ENCODE measurements at regions not wholly inside any gene's neighbourhood (a gene's known extent, or its start where the extent isn't known, plus 50 kb on each side); places are given as distances from the start of the nearest gene placed in this dataset.

DNA sequence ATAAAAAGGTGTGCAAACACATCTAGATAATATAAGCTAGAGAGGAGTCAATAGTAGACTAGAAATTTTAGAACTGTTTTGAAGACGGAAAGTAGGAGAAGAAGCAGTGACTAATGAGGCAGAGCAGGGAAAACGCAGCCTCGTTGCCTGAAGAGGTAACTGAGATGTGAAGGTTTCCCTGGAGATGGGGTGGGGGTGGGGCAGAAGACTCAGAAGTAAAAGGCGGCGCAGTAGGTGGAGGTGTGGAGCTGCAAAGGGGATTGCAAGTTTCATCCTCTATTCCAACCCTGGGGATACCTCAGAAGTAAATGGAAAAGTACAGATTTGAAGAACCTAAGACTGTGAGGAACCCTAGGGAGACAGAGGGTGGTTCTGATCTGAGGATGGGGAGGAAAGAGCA is 109.5 kb downstream of the TMPRSS5 start:
- no peak overlapping the region for H3K27ac ChIP-seq (ENCODE audit: low read depth, low read length)
- Mint-ChIP-seq H3K36me3 (peaks cover 0 to 5% (median 0%) of the 10 kb centered on the region in 3 donors), H3K4me1 (no peaks in the 10 kb centered on the region), H3K27me3 (peaks cover 21 to 59% of the 10 kb centered on the region in 2 donors), H3K4me3 (no peak overlapping the region), H3K27ac (no peak overlapping the region), H3K9me3 (peaks cover 2 to 10% (median 4%) of the 10 kb centered on the region in 5 donors)
- H3K36me3 ChIP-seq (ENCODE audit: insufficient read depth, low read length), result no peaks in the 10 kb centered on the region
- POLR2A ChIA-PET, result no interaction called here
- DNase-seq, result no peak
- CTCF ChIA-PET, result no interaction called here
- no peaks in the 10 kb centered on the region for H3K9me3 ChIP-seq (ENCODE audit: low read length)
- H3K4me3 ChIP-seq (ENCODE audit: low read length), result no peak overlapping the region
- H3K27me3 ChIP-seq (ENCODE audit: insufficient read depth, low read length, poor library complexity, severe bottlenecking), result no peaks in the 10 kb centered on the region
- no peaks in the 10 kb centered on the region for H3K4me1 ChIP-seq (ENCODE audit: insufficient read depth, low read length)

DNA sequence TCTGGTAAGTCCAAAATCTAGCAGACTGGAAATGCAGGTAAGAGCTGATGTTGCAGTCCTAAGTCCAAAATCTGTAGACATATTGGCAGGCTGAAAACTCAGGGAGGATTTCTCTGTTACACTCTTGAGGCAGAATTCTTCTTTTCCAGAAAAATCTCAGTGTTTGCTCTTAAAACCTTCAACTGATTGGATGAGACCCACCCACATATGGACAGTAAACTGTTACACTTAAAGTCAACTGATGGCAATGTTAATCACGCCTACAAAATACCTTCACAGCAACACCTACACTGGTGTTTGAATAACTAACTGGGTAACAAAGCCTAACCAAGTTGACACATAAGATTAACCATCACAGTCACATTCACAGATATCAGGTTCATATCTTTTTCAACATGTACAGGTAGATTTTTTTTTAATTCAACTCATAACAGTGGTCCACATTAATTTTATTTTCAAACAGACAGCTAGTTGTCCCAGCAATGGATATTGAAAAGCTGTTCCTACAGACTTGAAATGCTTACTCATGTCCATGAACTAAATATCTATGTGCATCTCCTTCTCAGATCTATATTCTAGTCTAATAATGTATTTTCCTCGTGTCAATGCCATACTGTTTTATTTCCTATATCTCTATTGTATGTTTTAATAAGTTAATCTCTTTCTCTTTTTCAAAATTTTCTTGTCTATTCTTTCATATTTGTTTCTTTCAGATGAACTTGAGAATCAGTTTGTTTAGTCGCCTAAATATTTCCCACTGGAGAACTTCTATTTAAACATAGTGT is 110.1 kb downstream of the TMPRSS5 start:
- CTCF ChIA-PET, result no interaction called here
- no peaks in the 10 kb centered on the region for H3K9me3 ChIP-seq (ENCODE audit: low read length)
- H3K36me3 ChIP-seq (ENCODE audit: insufficient read depth, low read length), result no peaks in the 10 kb centered on the region
- Mint-ChIP-seq H3K9me3 (peaks cover 2 to 10% (median 4%) of the 10 kb centered on the region in 5 donors), H3K4me3 (no peak overlapping the region), H3K27me3 (peaks cover 21 to 59% of the 10 kb centered on the region in 2 donors), H3K27ac (no peak overlapping the region), H3K4me1 (no peaks in the 10 kb centered on the region), H3K36me3 (peaks cover 0 to 5% (median 0%) of the 10 kb centered on the region in 3 donors)
- H3K4me3 ChIP-seq (ENCODE audit: low read length), result no peak overlapping the region
- POLR2A ChIA-PET, result no interaction called here
- H3K27ac ChIP-seq (ENCODE audit: low read depth, low read length), result no peak overlapping the region
- no peak for DNase-seq
- H3K27me3 ChIP-seq (ENCODE audit: insufficient read depth, low read length, poor library complexity, severe bottlenecking), result no peaks in the 10 kb centered on the region
- H3K4me1 ChIP-seq (ENCODE audit: insufficient read depth, low read length), result no peaks in the 10 kb centered on the region

DNA sequence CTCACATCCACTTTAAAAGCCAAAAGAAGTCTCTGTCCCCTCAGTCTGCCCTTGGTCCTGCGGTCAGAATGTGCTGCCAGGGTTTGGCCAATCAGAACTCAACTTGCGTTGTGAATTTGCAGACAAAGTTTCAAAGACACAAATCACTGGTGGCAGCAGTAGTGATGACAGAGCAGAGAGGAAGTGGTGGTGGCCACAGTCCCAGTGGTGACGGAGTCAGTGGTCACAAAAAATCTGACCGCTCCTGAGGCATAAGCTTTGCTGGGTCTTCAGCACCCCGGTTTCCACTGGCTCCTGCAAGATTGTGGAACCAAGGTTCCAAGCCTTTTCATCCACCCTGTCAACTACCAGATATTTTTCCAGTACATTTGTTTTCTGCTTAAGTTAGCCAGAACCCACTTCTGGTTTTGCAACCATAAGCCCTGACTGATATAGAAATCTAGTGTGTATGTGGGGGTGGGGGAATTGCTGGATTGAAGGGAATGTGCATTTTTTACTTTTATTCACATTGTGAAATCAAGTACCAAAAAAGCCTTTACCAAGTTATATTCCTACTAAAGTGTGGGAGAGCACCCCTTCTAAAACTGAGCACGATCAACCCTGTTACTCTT is 112.3 kb downstream of the TMPRSS5 start:
- Histone ChIP-seq H3K27ac (ENCODE audit: low read depth, low read length) (no peak overlapping the region), H3K4me3 (ENCODE audit: low read length) (no peak overlapping the region), H3K9me3 (ENCODE audit: low read length) (no peaks in the 10 kb centered on the region), H3K4me1 (ENCODE audit: insufficient read depth, low read length) (no peaks in the 10 kb centered on the region), H3K36me3 (ENCODE audit: insufficient read depth, low read length) (no peaks in the 10 kb centered on the region), H3K27me3 (ENCODE audit: insufficient read depth, low read length, poor library complexity, severe bottlenecking) (no peaks in the 10 kb centered on the region)
- Mint-ChIP-seq H3K4me1 (no peaks in the 10 kb centered on the region), H3K27me3 (peaks cover 24 to 67% of the 10 kb centered on the region in 2 donors), H3K27ac (no peak overlapping the region), H3K9me3 (peaks cover 2 to 10% (median 4%) of the 10 kb centered on the region in 5 donors), H3K36me3 (peaks cover 0 to 5% (median 2%) of the 10 kb centered on the region in 3 donors), H3K4me3 (no peak overlapping the region)
- no peak for DNase-seq
- POLR2A ChIA-PET, result no interaction called here
- CTCF ChIA-PET, result no interaction called here

DNA sequence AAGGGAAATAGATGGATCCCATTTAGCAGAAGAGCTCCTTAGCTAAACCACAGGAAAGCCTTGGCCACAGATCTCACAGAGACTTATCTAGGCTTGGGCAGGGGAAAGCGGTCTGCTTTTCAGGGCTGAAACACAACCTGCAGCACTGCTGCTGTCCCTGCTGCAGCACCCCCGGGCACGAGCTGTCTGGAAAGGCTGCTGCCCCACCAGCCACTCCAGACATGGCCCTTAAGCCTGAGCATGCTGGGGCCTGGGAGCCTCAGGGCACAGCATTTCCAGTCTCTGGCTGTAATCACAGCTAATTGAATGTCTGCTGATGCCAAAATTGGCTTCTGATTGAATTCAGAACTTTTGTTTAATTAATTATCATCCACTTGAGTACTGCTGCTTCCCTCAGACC is 115.0 kb downstream of the TMPRSS5 start:
- Mint-ChIP-seq H3K9me3 (peaks cover 0 to 3% (median 0%) of the 10 kb centered on the region in 5 donors), H3K27me3 (peaks cover 17 to 44% of the 10 kb centered on the region in 2 donors), H3K4me3 (no peak overlapping the region), H3K36me3 (peaks cover 0 to 2% (median 0%) of the 10 kb centered on the region in 3 donors), H3K4me1 (no peaks in the 10 kb centered on the region), H3K27ac (no peak overlapping the region)
- no peak overlapping the region for H3K27ac ChIP-seq (ENCODE audit: low read depth, low read length)
- DNase-seq, result no peak
- no peaks in the 10 kb centered on the region for H3K4me1 ChIP-seq (ENCODE audit: insufficient read depth, low read length)
- no peaks in the 10 kb centered on the region for H3K9me3 ChIP-seq (ENCODE audit: low read length)
- H3K36me3 ChIP-seq (ENCODE audit: insufficient read depth, low read length), result no peaks in the 10 kb centered on the region
- POLR2A ChIA-PET, result no interaction called here
- H3K4me3 ChIP-seq (ENCODE audit: low read length), result no peak overlapping the region
- CTCF ChIA-PET, result no interaction called here
- no peaks in the 10 kb centered on the region for H3K27me3 ChIP-seq (ENCODE audit: insufficient read depth, low read length, poor library complexity, severe bottlenecking)

DNA sequence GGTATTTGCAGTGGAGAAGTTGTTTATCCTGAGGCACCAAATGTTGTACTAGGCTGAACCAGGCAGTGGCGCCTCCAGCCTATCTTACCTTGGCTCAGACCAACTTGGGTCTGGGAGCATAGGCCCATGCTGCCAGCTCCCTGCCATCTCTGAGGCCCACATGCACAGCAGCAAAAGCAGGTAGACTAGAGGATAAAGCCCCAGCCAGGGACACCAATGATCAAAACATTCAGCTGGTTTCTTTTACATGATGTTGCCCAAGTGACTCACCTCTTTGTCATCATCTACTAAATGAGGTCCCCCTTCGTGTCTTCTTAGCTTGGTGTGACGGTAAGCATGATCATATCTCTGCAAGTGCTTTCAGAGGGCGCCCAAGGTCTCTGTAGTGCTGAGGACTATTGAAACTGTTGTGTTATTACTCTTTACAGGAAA is 112.1 kb upstream of the DRD2 start:
- H3K4me1 Mint-ChIP-seq, result no peaks in the 10 kb centered on the region

DNA sequence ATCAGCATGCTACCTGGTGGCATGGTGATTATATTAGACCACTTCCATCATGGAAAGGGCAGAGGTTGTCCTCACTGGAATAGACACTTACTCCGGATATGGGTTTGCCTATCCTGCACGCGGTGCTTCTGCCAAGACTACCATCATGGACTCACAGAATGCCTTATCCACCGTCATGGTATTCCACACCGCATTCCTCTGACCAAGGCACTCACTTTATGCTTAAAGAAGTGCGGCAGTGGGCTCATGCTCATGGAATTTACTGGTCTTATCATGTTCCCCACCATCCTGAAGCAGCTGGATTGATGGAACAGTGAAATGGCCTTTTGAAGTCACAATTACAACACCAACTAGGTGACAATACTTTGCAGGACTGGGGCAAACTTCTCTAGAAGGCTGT is 109.2 kb upstream of the DRD2 start:
- DNase-seq, result no peak
- no peaks in the 10 kb centered on the region for H3K9me3 ChIP-seq (ENCODE audit: low read length)
- H3K36me3 ChIP-seq (ENCODE audit: insufficient read depth, low read length), result no peaks in the 10 kb centered on the region
- no peak overlapping the region for H3K27ac Mint-ChIP-seq
- ChIA-PET CTCF (no interaction called here), POLR2A (no interaction called here)
- H3K4me3 Mint-ChIP-seq, result no peak overlapping the region
- peaks cover 2 to 6% of the 10 kb centered on the region in 2 donors for H3K27me3 Mint-ChIP-seq
- no peak overlapping the region for H3K27ac ChIP-seq (ENCODE audit: low read depth, low read length)
- H3K36me3 Mint-ChIP-seq, result no peaks in the 10 kb centered on the region
- no peaks in the 10 kb centered on the region for H3K27me3 ChIP-seq (ENCODE audit: insufficient read depth, low read length, poor library complexity, severe bottlenecking)
- H3K4me1 ChIP-seq (ENCODE audit: insufficient read depth, low read length), result no peaks in the 10 kb centered on the region
- H3K4me3 ChIP-seq (ENCODE audit: low read length), result no peak overlapping the region
- no peaks in the 10 kb centered on the region for H3K4me1 Mint-ChIP-seq
- H3K9me3 Mint-ChIP-seq, result no peaks in the 10 kb centered on the region

More for the DNA sequence above, 112.1 kb upstream of the DRD2 start:
- Histone ChIP-seq H3K27me3 (ENCODE audit: insufficient read depth, low read length, poor library complexity, severe bottlenecking) (no peaks in the 10 kb centered on the region), H3K4me3 (ENCODE audit: low read length) (no peak overlapping the region), H3K4me1 (ENCODE audit: insufficient read depth, low read length) (no peaks in the 10 kb centered on the region), H3K36me3 (ENCODE audit: insufficient read depth, low read length) (no peaks in the 10 kb centered on the region), H3K27ac (ENCODE audit: low read depth, low read length) (no peak overlapping the region), H3K9me3 (ENCODE audit: low read length) (no peaks in the 10 kb centered on the region)
- no peak for DNase-seq
- POLR2A ChIA-PET, result no interaction called here
- Mint-ChIP-seq H3K9me3 (no peaks in the 10 kb centered on the region), H3K4me3 (no peak overlapping the region), H3K27me3 (peaks cover 7 to 21% of the 10 kb centered on the region in 2 donors), H3K27ac (no peak overlapping the region), H3K36me3 (peaks cover 0 to 2% (median 0%) of the 10 kb centered on the region in 3 donors)
- CTCF ChIA-PET, result no interaction called here

DNA sequence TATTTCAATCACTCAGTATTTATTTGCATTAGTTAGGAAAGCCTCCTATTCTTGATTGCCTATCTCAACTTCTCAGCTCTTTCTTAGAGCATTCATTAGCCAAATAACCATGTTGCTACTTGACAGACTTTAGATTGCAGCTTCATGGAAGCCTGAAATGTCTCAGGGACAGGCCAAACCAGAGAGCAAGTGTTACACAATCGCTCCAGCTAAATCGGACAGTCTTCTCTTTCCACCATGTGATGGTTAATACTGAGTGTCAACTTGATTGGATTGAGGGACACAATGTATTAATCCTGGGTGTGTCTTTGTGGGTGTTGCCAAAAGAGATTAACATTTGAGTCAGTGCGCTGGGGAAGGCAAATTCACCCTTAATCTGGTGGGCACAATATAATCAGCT is 106.5 kb upstream of the DRD2 start:
- H3K4me3 Mint-ChIP-seq, result no peak overlapping the region

DNA sequence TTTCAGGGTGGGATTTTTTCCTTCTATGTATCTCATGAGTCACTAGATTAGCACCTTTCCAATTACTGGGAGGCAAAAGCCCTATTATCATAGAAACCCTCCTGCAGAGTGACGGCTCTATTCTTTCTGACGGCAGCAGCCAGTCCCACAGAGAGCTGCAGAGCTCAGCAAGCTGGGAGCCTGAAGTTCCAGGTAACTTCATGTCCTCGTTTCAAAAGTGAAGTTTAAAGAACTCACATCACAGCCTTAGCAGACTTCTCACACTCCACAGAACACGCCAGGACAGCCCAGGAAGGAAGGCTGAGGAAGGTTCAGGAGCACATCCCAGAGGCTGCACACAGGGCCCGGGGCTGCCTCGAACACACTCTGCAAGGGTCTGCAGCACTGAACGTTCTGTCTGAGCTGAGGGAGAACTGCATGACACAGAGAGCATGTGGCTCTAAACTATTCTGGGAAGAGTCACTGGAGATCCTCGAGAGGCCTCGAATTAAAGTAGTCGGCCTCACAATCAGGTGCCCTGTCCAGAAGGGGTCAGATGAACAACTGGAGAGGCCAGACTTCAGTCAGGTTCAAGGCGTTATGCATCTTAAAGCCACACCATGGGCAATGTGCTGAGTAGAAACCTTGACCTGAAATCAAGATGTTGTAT is 104.2 kb upstream of the DRD2 start:
- no peak overlapping the region for H3K4me3 ChIP-seq (ENCODE audit: low read length)
- CTCF ChIA-PET, result no interaction called here
- no peaks in the 10 kb centered on the region for H3K9me3 ChIP-seq (ENCODE audit: low read length)
- H3K27ac ChIP-seq (ENCODE audit: low read depth, low read length), result no peak overlapping the region
- H3K36me3 ChIP-seq (ENCODE audit: insufficient read depth, low read length), result no peaks in the 10 kb centered on the region
- H3K27me3 Mint-ChIP-seq, result peaks cover 3 to 13% of the 10 kb centered on the region in 2 donors
- no peak for DNase-seq
- no peaks in the 10 kb centered on the region for H3K36me3 Mint-ChIP-seq
- no peaks in the 10 kb centered on the region for H3K4me1 ChIP-seq (ENCODE audit: insufficient read depth, low read length)
- H3K4me3 Mint-ChIP-seq, result no peak overlapping the region
- H3K9me3 Mint-ChIP-seq, result peaks cover 0 to 1% (median 0%) of the 10 kb centered on the region in 5 donors
- H3K27me3 ChIP-seq (ENCODE audit: insufficient read depth, low read length, poor library complexity, severe bottlenecking), result no peaks in the 10 kb centered on the region
- H3K27ac Mint-ChIP-seq, result no peak overlapping the region
- peaks cover 0 to 7% (median 0%) of the 10 kb centered on the region in 3 donors for H3K4me1 Mint-ChIP-seq
- POLR2A ChIA-PET, result no interaction called here

More for the DNA sequence above, 106.5 kb upstream of the DRD2 start:
- no peak overlapping the region for H3K4me3 ChIP-seq (ENCODE audit: low read length)
- H3K27ac ChIP-seq (ENCODE audit: low read depth, low read length), result no peak overlapping the region
- Mint-ChIP-seq H3K27ac (no peak overlapping the region), H3K36me3 (no peaks in the 10 kb centered on the region), H3K9me3 (peaks cover 0 to 1% (median 0%) of the 10 kb centered on the region in 5 donors), H3K27me3 (peaks cover 1 to 13% of the 10 kb centered on the region in 2 donors), H3K4me1 (peaks cover 0 to 7% (median 0%) of the 10 kb centered on the region in 3 donors)
- ChIA-PET CTCF (no interaction called here), POLR2A (no interaction called here)
- H3K4me1 ChIP-seq (ENCODE audit: insufficient read depth, low read length), result no peaks in the 10 kb centered on the region
- H3K36me3 ChIP-seq (ENCODE audit: insufficient read depth, low read length), result no peaks in the 10 kb centered on the region
- no peaks in the 10 kb centered on the region for H3K9me3 ChIP-seq (ENCODE audit: low read length)
- no peaks in the 10 kb centered on the region for H3K27me3 ChIP-seq (ENCODE audit: insufficient read depth, low read length, poor library complexity, severe bottlenecking)
- DNase-seq, result no peak

All from CD8-positive, alpha-beta memory T cell (primary cell).